A673 (cell line): ENCODE measurements at regions not wholly inside any gene's neighbourhood (a gene's known extent, or its start where the extent isn't known, plus 50 kb on each side); places are given as distances from the start of the nearest gene placed in this dataset.

Experiments
- EZH2 ChIP-seq: fragments of 200-600 bp; sonication (generic); IDR thresholded peaks from 2 replicates; pipeline ENCODE4 v1.6.1; 2017; ENCODE audit warnings: borderline replicate concordance, low read depth, mild to moderate bottlenecking, mixed read lengths, antibody characterized with exemption, low read length; ENCODE audit not compliant: poor library complexity, severe bottlenecking
- TF ChIP-seq, protein P1 (sequence below): fragments of 300-800, 200-600 bp; sonication (generic); conservative IDR thresholded peaks from 2 replicates; pipeline ENCODE4 v1.5.1; 2017; ENCODE audit warnings: low read depth, mild to moderate bottlenecking, antibody characterized with exemption, low read length, moderate library complexity, mixed read lengths

DNA sequence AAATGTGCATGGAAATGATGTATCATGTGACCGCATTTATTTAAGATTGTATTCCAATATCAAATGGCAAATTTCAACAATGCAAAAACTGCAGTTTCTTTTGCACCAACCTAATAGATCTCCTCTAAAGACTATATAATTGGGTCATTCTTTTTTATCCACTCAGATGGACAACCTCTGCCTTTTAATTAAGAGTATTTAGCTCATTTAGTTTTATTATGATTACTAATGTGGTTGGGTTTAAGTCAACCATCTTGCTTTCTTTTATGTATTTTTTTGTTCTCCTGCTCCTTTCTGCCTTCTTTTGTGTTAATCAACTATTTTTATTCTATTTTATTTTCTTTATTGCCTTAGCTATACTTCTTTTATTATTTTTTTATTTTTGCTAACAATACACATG lies 468.5 kb upstream of the MKI67 start:
- TF ChIP-seq, protein P1, sequence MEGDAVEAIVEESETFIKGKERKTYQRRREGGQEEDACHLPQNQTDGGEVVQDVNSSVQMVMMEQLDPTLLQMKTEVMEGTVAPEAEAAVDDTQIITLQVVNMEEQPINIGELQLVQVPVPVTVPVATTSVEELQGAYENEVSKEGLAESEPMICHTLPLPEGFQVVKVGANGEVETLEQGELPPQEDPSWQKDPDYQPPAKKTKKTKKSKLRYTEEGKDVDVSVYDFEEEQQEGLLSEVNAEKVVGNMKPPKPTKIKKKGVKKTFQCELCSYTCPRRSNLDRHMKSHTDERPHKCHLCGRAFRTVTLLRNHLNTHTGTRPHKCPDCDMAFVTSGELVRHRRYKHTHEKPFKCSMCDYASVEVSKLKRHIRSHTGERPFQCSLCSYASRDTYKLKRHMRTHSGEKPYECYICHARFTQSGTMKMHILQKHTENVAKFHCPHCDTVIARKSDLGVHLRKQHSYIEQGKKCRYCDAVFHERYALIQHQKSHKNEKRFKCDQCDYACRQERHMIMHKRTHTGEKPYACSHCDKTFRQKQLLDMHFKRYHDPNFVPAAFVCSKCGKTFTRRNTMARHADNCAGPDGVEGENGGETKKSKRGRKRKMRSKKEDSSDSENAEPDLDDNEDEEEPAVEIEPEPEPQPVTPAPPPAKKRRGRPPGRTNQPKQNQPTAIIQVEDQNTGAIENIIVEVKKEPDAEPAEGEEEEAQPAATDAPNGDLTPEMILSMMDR = no peak
- TF ChIP-seq EZH2 = no peak
